AML-193 (cell line): ENCODE measurements at regions not wholly inside any gene's neighbourhood (a gene's known extent, or its start where the extent isn't known, plus 50 kb on each side); places are given as distances from the start of the nearest gene placed in this dataset.
"Not testable (repeated sequence)": the region's sequence is repeated elsewhere in the genome, so short reads cannot be mapped to it uniquely, and the experiment has no call there.

ENCODE experiments used
- DNase-seq, 2 experiments: peaks; one replicate each; lab custom pipeline; 2025; lab: John Stamatoyannopoulos, UW

DNA sequence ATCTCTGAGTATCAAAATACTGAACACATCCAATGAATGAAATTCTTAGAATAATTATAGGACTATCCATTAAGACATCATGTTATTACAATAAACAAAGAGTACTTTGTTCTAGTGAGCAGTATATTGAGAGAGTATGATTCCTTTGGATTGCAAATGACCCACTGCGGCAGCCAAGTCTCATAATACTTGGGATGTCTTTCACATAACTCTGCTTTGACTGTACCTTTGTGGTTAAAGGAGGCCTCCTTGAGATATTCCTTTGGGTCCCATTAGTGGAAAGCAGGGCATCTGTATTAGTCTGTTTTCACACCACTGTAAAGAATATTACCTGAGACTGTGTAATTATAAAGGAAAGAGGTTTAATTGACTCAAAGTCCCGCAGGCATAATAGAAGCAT is 593.8 kb downstream of the TRHDE start:
- no peak for DNase-seq

DNA sequence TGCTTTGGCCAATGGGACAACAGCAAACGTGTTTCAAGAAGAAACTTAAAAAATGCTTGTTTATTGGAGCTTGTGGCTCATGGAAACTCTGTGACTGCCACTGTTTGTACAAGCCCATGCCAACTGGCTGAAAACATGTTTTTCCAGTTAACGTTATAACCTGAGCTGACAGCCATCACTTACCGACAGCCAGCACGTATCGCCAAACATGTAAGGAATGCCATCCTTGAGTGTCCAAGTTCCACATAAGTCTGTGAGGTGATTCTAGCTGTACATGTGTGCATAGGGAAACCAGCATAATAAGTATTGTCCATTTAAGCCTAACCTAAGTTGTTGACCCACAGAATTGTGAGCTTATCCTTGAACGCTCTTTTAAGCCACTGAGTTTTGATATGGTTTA is 596.9 kb downstream of the TRHDE start:
- DNase-seq = no peak

DNA sequence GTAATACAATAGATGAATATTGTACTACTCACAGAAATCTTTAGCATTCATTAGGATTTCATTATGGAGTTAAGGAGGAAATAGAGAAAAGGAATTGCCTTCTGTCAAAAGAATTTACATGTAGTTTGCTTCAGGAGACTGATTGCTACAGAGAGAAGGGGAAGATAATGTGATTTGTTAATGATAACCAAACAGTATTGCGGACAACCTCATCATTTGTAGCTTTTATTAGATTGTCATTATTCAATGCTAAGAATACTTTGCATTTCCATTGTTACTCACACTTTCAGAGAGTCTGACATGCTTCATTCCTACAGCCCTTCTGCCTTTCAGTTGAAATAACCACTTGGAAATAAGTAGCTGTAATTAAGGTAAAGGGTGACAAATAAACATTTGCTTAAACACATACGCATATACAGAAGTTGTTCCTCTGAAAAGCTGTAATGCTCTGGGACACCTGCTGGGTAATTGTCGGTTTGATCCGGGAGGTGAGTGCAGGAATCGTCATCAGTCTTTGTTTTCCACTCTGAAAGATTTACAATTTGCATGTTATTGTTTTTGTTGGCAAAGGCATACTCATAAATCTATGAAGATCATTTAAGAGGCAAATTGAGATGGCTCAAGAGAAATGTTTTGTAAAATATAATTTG is 600.2 kb downstream of the TRHDE start:
- DNase-seq = no peak

DNA sequence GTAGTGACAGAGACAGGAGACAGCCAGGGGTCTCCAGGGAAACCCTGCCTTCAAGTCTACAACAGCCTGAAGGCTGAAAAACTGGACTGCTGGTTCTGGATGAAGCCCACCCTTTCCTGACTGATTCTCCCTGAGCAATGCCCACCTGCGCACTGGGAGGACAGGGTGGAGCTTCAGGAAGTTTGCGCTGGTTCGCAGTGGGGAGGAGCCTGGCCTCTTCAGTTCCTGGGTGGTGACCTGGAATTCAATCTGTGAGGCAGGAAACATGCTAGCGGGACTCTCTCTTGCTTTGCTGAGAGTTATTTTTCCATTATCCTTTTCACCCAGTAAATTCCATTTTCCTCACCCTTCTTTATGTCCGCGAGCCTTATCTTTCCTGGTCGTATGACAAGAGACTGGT is 600.8 kb downstream of the TRHDE start:
- DNase-seq = no peak

DNA sequence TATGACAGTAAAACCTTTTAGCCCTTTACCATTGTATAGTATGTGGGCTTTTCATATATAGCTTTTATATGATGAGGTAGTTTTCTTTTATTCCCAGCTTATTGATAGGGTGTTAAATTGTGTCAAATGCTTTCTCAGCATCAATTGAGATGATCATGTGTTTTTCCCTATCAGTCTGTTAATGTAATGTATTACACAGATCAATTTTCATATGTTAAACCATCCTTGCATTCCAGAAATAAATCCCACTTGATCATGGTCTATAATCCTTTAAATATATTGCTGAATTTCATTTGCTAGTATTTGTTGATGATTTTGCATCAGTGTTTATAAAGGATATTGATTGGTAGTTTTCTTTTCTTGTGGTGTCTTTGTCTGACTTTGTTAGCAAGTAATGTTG is 603.9 kb downstream of the TRHDE start:
- DNase-seq = no peak

DNA sequence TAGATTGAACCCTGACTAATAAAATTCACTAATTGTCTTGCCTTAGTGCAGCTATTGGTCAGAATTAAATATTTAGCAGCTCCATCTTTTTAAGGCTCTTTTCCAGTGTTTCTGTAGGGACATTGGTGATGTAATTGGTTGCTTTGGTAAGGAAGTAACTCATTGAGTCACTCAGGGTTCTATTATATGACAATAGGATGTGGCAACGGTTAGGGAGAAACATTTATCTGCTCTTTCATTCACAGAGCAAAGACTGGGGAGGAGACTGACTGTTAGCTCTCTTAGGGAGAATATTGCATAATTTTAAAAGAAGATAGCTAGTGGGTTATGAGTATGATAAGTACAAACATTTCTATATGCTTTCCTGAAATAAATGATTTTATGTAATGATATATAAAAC is 616.5 kb downstream of the TRHDE start:
- no peak for DNase-seq

DNA sequence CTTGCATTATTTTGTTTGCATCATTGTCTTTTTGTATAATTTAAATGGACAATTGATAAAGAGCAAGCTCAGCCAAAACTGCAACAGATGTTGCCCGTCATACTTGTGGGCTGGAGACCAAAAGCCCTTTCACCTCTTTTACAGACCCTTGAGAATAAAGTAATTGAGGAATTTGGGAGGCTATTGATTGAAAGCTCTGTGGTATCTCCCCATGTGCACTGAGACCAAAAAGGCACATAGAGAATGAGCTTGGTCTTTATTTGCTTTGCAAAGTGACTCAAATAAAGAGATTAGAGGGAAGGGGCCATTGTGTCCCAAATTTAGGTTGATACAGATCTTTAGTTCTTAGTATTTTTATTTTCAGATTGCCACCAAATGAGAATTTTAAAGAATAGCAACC is 617.6 kb downstream of the TRHDE start:
- DNase-seq = no peak

DNA sequence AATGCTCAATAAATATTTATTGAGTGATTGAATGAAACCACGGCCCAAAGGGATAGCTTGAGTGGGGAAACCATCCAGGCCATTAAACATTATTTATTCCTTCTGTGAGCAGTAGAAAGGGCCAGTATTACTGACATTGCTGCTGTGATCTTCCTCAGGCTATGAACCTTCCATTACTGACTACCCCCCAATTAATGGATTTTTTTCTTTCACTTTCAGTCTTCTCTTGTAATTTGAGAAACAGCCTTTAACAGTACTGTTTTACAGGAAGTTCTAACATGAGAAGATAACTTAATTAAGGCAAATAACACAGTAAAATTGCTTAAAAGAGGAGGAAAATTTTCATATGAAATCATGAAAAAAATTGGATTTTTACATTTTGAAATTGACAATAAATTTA is 629.5 kb downstream of the TRHDE start:
- no peak for DNase-seq

DNA sequence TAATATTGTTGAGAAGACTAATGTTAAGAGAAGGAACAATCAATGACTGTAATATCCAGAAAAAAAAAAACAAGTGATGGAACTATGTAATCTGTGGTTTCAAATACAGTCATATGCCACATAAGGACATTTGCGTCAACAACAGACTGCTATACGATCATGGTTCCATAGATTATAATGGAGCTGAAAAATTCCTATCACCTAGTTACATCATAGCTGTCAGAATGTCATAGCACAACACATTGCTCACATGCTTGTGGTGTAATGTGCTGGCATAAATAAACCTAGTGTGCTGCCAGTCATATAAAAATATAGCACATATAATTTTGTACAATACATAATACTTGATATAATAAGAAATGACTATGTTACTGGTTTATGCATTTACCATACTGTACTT is 653.5 kb downstream of the TRHDE start:
- DNase-seq = no peak

DNA sequence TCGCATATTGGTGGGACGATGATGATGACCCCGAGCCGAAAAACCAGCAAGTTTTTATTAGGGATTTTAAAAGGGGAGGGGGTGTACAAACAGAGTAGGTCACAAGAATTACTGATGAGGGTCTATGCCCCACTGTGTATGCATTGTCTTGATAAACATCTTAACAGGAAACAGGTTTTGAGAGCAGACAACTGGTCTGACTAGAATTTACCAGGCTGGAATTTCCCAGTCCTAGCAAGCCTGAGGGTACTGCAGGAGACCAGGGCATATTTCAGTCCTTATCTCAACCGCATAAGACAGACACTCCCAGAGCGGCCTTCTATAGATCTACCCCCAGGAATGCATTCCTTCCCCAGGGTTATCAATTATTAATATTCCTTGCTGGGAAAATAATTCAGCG is 659.7 kb downstream of the TRHDE start:
- DNase-seq = not testable (repeated sequence)

DNA sequence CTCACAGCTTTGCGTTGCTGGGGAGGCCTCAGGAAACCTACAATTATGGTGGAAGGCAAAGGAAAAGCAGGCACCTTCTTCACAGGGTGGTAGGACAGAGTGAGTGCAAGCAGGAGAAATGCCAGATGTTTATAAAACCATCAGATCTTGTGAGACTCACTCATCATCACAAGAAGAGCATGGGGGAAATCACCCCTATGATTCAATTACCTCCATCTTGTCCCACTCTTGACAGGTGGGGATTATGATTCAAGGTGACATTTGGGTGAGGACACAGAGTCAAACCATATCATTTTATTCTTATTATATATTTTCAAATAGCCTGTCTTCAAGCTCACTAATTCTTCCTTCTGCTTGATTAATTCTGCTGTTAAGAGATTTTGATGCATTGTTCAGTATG is 665.3 kb downstream of the TRHDE start:
- no peak for DNase-seq

DNA sequence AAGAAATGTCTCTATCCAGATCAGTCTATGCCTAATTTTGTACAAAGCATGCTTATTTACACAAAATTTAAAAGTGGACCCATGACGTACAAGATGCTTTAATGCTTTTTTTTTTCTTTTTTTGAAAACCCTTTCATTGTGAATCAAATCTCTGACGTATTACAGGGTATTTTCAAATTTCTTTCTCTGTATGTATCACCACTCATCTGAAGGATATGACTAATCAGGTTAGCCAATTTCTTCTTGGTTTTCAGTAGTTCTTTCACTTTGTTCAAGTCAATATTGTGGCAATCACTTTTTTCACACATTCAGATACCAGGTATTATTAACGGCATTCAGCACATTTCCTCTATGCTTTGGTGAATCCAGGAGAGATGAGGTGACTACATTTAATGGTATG is 685.3 kb downstream of the TRHDE start:
- no peak for DNase-seq

DNA sequence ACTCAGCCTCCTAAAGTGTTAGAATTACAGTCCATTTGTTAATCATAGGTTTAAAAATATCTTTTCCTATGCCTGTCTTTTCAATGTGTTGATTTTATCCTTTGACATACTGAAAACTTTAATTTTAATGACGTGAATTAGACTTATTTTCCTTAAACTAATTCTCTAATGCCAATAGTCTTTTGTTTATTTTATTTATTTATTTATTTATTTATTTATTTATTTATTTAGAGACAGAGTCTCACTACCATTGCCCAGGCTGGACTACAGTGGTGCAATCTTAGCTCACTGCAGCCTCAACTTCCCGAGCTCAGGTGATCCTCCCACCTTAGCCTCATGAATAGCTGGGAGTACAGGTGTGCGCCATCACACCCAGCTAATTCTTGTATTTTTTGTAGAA is 694.5 kb downstream of the TRHDE start:
- DNase-seq = no peak

DNA sequence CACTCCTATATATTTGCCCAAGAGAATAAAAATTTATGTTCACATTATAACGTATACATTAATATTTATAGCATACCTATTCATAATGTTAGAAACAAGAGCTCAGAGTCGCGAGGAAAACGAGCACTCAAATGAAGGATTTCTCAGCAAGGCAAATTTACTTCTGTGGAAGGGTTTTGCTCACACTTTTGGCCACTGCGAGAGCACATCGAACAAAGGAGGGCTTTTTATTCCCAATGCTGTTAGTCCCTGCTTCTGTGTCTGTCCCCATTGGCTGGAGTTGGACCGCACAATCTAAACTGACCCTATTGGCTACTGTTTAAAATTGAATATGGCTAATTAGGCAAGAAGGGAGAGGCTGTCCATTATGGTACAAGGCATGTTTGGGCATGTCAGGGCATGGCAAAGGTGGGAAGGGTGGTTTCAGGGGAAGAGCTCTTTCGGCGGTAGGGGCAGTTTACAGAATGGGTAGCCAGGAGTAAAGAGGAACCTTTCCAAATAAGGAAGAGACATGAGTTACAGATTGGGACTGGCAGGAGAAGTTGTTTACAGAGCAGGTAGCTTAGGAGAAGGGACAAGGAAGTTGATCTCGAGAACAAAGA is 702.9 kb downstream of the TRHDE start:
- DNase-seq = no peak

DNA sequence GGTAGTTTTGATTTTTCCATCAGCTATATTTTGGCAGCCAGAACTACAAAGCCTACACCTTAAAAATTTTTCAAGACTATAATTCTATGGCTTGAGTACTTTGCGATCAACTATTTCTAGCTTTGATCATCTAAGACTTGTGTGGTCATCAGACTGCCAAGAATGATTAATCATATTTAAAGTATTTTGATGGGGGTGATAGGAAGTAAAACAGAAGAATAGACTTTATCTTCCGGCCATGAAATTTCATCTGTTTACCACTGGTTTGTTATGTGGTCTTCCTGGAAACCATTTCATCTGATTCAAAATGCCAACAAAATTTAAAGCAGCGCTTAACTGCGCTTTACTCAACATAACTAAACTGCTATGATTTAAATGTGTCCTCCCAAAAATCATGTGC is 706.8 kb downstream of the TRHDE start:
- DNase-seq = no peak

DNA sequence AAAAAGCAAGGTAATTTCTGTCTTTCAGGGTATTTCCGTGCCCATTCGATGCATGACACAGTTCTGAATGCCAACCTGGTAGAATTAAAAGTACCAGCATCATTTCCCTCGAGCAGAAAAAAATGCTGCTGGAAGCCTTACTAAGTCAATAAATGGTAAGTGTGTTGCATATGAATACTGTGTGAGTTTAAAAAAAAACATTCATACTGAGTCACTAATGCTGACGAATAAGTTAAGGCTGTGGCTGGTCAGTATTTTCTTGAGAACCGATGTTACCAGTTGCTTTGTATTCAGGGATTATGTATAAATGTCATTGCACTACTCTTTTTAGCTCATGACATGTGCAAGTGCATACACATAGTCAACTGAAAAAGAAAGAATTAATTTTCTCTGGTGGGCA is 710.2 kb downstream of the TRHDE start:
- DNase-seq = no peak

DNA sequence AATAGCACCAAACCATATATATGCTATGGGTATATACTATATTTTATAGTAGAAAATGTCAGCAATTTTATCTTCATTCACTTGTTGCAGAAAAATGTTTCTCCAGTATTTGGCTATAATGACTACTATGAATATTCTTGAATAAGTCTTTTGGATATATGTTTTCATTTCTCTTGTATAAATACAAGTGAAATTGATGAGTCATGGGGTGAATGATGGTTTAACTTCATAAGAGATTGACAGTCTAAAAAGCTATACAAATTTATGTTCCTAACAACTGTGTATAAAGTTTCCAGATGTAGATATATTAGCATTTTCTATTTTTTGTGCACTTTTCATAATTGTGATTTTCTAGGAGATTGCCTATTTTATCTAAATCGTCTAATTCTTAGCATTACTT is 714.8 kb downstream of the TRHDE start:
- no peak for DNase-seq

DNA sequence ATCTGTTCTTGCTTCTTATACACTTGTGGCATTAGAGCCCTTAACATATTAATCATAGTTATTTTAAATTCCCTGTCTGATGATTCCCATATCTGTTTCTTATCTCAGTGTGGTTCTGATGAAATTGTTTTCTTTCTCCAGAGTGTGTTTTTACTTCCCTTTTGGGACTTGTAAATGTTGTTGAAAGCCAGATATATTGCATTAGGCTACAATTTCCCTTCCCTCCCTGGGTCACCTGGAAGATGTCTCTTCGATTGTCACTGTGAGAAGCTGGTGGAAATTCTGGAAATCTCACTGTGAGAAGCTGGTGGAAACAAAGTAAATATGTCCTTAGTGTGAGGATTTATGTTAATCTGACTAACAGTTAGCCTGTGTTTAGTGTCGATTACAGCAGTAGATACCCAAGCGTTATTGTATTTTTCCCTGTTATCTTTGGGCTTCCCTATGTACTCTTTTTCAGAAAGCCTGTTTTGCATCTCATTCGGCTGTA is 717.3 kb downstream of the TRHDE start:
- DNase-seq = no peak

DNA sequence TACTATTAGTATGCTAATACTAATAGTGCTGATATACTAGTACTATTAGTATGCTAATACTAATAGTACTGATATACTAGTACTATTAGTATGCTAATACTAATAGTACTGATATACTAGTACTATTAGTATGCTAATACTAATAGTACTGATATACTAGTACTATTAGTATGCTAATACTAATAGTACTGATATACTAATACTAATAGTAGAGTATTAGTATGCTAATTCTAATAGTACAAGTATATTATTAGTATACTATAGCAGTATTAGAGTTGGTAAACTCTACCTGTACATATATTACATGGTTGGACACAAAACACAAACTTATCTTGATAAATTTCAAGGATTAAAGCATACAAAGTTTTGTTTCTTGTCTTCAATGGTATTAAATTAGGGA is 722.9 kb downstream of the TRHDE start:
- not testable (repeated sequence) for DNase-seq

DNA sequence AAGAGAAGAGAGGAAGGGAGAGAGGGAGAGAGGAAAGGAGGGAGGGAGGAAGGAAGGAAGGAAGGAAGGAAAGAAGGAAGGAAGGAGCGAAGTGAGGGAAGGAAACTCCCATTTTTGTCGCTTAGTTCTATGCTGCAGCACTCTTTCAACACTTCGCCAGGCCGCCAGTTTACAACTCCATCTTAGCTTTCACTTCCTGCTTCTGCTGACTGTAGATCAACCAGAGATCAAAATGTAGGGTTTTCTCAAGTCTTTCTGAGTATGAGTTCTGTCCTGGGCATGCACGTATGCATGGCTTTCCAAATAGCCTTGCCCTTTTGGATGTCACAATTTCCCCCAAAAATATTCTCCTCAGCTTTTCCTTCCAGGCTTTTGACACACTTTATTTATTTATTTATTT is 723.4 kb downstream of the TRHDE start:
- DNase-seq = no peak

DNA sequence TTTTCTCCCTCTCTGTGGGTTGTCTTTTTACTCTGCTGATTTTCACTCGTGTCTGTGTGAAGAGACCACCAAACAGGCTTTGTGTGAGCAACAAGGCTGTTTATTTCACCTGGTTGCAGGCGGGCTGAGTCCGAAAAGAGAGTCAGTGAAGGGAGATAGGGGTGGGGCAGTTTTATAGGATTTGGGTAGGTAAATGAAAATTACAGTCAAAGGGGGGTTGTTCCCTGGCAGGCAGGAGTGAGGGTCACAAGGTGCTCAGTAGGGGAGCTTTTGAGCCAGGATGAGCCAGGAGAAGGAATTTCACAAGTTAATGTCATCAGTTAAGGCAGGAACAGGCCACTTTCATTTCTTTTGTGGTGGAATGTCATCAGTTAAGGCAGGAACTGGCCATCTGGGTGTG is 729.6 kb downstream of the TRHDE start:
- not testable (repeated sequence) for DNase-seq

DNA sequence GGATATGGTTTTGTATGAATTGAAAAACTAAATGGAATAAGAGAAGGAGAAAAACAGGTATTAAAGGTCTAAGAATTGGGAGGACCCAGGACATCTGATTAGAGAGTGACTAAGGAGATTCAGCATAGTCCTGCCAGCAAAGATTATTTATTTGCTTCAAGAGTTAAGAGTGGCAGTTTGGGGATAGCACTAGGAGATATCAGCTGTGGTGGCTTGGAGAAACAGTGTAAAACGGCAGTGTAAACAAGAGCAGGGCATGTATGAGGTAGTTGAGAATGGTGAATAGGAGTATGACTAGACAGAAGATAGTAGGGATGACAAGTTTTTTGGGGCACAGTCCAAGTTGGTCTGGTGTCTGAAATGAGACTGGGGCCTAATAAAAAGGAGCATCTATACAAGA is 730.3 kb downstream of the TRHDE start:
- DNase-seq = not testable (repeated sequence)

DNA sequence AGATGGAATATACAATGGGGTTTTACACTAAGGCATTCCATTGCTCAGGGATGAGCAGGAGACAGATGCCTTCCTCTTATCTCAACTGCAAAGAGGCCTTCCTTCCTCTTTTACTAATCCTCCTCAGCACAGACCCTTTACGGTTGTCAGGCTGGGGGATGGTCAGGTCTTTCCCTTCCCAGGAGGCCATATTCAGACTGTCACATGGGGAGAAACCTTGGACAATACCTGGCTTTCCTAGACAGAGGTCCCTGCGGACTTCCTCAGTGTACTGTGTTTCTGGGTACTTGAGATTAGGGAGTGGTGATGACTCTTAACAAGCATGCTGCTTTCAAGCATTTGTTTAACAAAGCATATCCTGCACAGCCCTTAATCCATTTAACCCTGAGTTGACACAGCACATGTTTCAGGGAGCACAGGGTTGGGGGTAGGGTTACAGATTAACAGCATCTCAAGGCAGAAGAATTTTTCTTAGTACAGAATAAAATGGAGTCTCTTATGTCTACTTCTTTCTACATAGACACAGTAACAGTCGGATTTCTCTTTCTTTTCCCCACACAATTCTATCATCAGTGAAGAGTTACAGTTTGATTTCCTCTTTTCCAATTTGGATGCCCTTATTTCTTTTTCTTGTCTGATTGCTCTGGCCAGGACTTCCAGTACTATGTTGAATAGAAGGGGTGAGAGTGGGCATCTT is 737.1 kb downstream of the TRHDE start:
- DNase-seq = not testable (repeated sequence)

DNA sequence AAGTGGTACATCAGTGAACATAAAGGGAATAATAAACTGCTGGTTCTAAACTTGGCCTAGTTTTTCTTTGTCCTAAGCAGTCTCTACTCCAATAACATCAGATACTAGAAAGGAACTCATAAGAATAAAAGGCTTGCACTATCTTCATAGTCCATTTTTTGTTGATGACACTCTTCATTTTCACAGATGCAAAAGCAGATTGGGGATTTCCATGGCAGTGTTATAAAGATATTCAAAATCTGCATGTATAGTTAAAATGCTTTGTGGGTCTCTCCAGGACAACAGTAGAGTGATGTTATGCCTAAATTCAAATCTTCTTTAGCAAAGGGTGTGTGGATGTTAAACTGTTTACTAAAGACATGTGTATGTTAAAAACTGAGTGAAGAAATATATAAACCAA is 745.8 kb downstream of the TRHDE start:
- no peak for DNase-seq
